ENCODE measurements at regions not wholly inside any gene's neighbourhood (a gene's known extent, or its start where the extent isn't known, plus 50 kb on each side); places are given as distances from the start of the nearest gene placed in this dataset.

DNA sequence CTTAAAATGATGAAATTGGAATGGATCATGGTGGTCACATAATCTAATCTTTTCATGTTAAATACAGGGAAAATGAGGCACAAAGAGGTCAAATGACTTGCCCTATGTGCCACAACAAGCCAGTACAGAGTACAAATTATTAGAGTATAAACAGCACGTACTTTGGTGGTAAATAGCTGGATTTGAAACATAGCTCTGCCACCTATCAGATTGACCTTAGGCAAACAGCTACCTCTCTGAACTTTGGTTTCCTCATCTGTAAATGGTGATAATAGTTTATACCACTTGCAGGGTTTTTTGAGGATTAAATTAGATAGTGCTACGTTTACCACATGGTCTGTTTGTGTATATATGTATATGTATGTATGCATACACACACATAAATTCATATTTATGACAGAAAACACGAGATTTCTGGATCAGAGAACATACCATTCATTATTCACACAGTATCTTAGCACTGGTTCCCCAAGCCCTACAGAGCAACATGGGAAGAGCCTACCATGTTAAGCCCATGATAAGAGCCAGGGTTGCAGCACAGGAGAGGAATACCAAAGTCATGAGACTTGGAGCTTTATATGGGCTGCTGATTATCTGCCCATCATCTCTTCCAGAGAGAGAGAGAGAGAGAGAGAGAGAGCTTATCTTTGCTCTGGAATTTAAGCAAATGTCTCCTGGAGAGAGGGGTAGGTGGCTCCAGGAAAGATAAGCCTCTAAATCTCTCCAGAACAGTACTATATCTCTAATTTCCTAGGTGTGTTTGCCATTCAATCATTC is 73.5 kb downstream of the MDH1 start:
- TF ChIP-seq, protein P1, sequence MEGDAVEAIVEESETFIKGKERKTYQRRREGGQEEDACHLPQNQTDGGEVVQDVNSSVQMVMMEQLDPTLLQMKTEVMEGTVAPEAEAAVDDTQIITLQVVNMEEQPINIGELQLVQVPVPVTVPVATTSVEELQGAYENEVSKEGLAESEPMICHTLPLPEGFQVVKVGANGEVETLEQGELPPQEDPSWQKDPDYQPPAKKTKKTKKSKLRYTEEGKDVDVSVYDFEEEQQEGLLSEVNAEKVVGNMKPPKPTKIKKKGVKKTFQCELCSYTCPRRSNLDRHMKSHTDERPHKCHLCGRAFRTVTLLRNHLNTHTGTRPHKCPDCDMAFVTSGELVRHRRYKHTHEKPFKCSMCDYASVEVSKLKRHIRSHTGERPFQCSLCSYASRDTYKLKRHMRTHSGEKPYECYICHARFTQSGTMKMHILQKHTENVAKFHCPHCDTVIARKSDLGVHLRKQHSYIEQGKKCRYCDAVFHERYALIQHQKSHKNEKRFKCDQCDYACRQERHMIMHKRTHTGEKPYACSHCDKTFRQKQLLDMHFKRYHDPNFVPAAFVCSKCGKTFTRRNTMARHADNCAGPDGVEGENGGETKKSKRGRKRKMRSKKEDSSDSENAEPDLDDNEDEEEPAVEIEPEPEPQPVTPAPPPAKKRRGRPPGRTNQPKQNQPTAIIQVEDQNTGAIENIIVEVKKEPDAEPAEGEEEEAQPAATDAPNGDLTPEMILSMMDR (IDR thresholded peaks at IDR 0.05), result no peak
- TF ChIP-seq POLR2A (IDR thresholded peaks at IDR 0.05), result no peak
- no peak for TF ChIP-seq EP300 (IDR thresholded peaks at IDR 0.05)
- no peak for TF ChIP-seq POLR2AphosphoS5 (IDR thresholded peaks at IDR 0.05)

All from gastroesophageal sphincter (tissue), 3 donors.